ENCODE measurements at regions not wholly inside any gene's neighbourhood (a gene's known extent, or its start where the extent isn't known, plus 50 kb on each side); places are given as distances from the start of the nearest gene placed in this dataset.
"Not testable (repeated sequence)": the region's sequence is repeated elsewhere in the genome, so short reads cannot be mapped to it uniquely, and the experiment has no call there.

DNA sequence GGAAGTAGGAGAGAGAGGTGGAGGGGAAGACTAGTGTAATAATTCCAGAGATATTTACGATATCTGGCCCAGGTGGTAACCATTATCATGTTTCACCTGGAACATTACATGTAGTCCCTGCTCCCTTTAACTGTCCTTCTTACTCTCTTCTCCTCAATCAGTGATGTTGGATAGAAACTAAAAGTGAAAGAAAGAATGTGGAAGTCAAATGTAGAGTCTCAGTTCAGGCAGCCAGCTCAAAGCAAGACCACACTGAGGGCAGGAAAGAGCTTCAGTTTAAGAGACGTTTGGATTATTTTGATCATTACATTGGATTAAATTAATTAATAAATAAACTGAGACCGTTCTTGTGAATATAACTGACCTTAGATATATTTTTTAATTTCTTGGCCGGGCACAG, 594.4 kb downstream of the FLRT2 start:
- no peak for FAIRE-seq
- no peak for DNase-seq (ENCODE audit: low spot score)

DNA sequence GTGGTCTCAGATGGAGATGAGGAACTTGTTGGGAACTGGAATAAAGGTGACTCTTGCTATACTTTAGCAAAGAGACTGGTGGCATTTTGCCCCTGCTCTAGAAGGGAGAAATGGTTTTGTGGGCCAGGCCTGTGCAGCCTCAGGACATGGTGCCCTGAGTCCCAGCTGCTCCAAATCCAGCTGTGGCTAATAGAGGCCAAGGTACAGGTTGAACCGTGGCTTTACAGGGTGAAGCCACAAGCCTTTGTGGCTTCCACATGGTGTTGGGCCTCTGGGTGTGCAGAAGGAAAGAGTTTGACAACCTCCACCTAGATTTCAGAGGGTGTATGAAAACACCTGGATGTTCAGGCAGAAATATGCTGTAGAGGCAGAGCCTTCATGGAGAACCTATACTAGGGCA, 586.0 kb downstream of the FLRT2 start:
- no peak for DNase-seq (ENCODE audit: low spot score)
- FAIRE-seq: no peak

DNA sequence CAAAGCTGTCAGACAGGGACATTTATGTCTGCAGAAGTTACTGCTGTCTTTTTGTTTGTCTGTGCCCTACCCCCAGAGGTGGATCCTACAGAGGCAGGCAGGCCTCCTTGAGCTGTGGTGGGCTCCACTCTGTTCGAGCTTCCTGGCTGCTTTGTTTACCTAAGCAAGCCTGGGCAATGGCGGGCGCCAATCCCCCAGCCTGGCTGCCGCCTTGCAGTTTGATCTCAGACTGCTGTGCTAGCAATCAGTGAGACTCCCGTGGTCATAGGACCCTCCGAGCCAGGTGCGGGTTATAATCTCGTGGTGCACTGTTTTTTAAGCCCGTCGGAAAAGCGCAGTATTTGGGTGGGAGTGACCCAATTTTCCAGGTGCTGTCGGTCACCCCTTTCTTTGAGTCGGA, 580.9 kb downstream of the FLRT2 start:
- FAIRE-seq; DNase-seq (ENCODE audit: low spot score): not testable (repeated sequence)

DNA sequence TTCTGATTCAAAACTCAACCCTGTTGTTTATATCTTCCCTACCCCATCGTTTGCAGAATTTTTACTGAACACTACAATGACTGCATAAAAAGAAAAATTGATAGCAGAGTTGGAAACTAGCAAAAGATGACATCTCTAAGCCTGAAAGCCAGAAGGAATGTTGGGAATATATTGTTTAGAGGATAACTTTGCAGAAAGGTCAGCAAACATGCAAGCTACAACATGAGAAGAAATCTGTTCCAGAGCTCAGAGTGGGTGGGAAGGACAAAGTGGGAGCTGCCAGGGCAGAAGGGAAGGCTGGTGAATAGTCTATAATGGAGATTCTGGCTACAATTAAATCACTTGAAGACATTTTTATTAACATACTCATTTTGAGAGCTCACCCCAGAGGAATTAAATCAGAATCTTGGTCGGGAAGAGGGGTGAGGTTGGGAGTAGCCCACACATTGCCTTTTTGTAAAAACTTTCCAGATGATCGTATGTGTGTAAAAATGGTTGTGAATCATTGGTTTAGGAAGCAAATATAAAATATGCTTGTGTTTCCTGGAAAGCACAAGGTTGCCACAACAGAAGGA, 574.8 kb downstream of the FLRT2 start:
- FAIRE-seq (no peak), DNase-seq (ENCODE audit: low spot score) (no peak)

DNA sequence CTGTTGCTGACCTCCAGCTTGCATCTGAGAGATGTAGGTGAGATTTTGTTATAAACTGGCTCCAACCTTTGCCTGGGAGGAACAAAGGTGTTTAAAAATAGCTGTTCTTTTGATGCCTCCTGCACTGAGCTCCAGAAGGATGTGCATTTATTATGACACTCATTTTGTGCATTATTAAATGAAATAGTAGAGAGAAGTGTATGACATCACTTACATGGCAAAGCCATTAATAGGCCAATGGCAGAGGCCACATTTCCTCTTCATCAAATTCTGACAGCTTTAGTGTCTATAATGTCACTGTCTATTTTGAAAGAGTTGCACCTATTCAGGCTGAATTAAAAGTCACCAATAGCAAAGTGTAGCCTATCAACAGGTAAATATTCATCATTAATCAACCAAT, 564.6 kb downstream of the FLRT2 start:
- FAIRE-seq: no peak
- no peak for DNase-seq (ENCODE audit: low spot score)

DNA sequence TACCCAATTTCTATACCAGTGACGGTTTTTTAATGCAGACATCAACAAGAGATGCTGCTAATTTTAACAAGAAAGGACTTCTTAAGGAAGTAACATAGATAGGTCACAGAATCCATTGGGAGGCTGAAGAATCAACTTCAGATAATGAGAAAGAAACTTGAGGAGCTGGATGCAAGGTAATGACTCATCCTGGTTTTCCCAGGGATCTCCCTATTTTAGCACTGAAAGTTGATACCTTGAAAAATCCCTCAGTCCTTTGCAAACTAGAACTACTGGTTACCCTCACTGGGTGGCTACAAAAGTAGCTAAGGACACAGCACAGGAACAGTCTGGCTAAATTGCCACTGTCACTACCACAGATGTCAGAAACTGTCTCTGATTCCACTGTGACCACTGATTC, 561.9 kb downstream of the FLRT2 start:
- FAIRE-seq: no peak
- DNase-seq (ENCODE audit: low spot score): no peak

DNA sequence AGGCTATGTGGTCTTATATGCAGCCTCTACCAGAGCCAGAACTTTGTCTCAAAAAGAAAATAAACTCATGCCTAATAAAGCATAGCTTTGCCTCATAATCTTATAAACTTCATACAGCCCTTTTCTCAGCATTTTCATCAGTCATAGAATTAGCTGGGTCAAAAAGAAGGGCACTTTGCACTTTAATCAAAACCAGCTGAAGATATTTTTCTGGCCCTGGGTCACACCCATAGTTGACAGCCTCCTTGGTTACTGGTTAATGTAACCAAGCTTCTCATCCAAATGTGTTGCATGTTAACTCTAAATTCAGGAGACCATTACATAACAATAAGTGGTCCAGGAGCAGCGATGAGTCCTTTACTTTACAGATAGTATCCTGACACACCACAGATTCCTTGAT, 558.2 kb downstream of the FLRT2 start:
- FAIRE-seq: no peak
- no peak for DNase-seq (ENCODE audit: low spot score)

DNA sequence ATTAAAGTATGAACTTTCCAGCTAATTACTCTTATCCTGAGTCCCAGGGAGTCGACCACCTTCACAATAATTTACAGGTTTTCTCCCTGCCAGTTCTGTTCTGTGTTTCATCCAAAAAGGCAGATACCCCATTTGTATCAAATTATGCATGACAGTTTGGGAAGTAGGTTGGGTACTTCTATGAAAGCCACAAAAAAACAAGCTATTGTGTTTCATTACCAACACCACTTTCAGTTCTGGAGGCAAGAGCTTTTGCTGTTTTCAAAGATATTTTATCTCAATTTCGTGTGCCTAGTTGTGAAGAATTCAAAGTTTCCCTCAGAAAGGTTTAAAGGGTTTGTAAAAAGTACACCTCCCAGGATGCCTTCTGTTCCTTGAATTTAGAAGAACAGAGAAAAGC, 557.4 kb downstream of the FLRT2 start:
- no peak for DNase-seq (ENCODE audit: low spot score)
- FAIRE-seq: no peak

DNA sequence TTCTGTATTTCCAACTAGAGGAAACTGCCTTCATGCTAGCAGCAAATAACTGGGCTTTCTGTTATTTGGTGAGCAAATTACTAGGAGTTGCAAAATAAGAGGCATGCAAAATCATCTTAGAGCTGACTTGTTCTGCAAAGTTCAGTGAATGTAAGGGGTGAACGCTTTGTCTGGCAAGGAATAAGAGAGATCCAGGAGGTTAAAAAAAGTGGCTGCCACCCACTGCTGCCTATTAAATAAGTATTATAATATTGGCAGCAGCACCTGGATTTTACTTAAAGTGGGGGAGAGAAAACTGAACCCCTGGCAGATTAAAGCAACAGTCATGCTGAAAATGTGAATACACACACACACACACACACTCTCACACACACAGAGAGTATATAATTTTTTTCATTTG, 557.0 kb downstream of the FLRT2 start:
- DNase-seq (ENCODE audit: low spot score): no peak
- no peak for FAIRE-seq

DNA sequence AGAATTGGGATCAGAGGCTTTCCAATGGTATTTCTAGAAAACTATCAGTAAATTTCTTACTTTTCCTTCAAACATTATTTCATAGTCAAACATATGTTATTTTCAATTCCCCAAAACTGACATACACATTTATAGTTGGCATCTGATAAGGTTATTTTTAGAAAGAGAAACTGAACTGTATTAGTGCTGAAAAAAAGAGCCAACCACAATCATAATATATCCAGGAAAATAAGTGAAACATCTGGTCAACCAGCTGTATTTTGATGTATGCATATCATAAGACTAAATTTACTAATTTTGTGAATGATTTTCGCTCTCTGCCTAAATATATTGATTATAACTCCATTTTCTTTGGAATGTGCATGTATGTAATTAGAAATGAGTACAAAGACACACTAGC, 554.2 kb downstream of the FLRT2 start:
- DNase-seq (ENCODE audit: low spot score): no peak
- FAIRE-seq: no peak

DNA sequence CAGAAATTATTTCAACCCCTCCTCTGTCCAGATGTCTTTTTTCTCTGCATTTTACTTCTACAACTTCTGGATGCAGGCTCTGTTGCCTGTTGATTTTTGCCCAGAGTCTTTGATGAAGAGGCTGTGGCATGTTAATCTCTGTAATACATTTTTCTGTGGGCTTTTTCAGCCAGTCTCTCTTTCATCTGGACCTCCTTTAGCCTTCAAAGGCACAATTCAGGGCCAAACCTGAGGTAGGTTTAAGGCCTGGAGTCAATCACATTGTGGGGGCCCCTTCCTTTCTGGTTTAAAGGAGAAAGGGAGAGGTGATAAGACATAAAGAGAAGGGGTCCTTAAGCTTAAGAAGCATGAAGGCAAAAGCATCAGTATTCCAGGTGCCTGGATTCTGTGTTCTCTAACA, 553.7 kb downstream of the FLRT2 start:
- DNase-seq (ENCODE audit: low spot score) (no peak), FAIRE-seq (no peak)

DNA sequence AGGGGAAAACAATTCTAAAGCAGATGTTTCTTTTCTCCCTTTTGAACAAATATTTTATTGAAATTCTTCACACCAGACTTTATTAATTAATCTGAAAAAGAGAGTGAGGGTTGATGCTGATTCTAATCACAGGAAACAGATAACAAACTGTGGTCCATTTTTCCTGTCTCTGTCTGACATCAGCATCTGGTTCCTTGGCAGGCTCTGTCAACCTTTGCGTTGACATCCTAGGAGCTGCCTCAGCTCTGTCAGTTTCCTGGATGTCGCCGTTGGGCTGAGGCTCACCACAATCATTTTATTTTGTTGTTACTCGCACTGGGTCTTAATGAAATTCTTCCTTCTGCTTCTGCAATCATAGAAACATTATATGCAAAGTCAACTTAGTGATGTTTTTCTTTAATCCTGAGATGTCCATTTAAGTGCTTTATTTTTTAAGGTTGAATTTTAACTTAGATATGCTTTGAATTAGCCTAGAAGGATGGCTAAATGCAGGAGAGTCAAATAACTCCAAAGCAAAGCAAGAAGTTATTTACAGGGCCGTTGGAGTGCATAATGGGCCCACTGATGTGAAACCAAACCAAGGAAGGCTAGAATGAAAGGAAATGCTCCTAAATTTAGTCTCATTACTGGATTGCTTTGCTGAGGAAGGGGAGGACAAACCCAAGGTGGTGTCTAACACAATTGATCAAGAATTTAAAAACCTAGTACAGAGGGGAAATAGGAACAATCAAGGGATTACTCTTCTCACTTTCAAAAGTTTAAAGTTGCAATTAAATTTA, 542.4 kb downstream of the FLRT2 start:
- no peak for FAIRE-seq
- no peak for DNase-seq (ENCODE audit: low spot score)

DNA sequence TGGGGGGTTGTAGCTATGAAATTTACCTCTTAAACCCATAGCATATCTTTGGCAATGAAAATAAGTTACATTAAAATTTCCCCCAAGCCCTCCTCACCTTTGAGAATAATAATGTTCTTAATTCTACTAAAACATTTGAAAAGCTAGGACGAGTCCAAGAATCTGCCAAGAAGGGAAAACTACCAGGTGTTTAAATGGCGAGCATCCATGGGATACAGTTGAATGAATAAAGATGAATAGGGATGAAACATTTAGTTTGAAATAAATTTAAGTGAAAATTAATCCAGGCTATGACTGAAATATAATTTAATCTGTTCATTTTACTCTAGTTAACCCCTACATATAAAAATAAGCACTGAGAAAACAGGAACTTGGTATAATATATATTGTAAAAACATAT, 536.7 kb downstream of the FLRT2 start:
- FAIRE-seq: no peak

DNA sequence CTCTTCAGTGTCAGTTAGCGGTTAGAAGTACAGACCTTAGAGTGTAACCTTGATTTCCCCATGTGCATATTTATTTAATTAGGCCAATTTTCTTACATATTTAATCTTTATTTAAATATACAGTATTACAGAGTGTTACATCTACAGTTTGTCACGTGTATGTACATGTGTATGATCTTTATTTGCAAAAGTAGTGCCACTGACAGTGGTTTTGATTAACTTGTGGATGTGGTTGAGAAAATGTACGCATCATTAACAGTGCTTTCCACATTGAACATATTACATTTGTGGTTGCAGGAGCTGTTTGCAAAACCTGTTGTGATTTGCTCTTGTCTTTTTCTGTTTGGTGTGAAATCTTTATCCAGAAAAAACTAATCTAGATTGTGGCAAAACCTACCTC, 535.5 kb downstream of the FLRT2 start:
- no peak for FAIRE-seq

More for the DNA sequence above, 536.7 kb downstream of the FLRT2 start:
- DNase-seq (ENCODE audit: low spot score): no peak

DNA sequence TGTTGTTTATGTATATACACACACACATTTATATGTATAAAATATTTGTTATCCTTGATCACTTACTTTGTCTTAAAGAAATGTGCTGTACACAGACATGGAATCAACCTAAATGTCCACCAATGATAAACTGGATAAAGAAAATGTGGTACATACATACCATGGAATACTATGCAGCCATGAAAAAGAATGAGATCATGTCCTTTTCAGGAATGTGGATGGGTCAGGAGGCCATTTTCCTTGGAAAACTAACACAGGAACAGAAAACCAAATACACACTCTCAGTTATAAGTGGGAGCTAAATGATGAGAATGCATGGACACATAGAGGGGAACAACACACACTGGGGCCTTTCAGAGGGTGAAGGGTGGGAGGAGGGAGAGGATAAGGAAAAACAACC, 534.7 kb downstream of the FLRT2 start:
- not testable (repeated sequence) for FAIRE-seq; DNase-seq (ENCODE audit: low spot score)

More for the DNA sequence above, 535.5 kb downstream of the FLRT2 start:
- DNase-seq (ENCODE audit: low spot score): no peak

DNA sequence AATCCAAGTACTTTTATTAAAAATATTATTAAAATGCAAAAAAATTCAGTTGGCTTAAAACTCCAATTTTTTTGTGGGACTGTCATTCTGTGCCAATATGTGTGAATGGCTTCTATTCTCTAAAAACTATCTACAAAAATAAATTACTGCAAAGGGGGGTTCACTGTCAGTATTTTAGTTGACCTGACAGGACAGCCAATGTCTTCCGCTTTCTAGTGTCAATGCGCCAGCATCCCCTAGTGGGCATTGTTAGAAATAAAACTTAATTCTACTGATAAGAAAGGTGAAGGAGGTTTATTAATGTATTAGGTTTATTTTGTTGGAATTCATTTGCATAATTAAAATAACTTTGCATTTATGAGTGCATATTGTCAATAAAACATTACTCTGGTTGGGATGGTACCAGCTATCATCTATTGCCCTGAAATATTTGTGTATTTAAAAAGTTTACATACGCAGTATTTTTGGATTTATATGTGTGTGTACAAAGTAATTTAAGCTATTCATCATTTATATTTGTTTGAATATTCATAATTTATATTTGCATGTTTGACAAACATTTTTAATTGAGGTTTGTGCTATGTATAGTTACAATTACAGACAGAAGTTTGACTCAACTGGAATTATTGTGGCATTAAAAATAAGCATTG, 527.2 kb downstream of the FLRT2 start:
- DNase-seq (ENCODE audit: low spot score): no peak
- FAIRE-seq: no peak

DNA sequence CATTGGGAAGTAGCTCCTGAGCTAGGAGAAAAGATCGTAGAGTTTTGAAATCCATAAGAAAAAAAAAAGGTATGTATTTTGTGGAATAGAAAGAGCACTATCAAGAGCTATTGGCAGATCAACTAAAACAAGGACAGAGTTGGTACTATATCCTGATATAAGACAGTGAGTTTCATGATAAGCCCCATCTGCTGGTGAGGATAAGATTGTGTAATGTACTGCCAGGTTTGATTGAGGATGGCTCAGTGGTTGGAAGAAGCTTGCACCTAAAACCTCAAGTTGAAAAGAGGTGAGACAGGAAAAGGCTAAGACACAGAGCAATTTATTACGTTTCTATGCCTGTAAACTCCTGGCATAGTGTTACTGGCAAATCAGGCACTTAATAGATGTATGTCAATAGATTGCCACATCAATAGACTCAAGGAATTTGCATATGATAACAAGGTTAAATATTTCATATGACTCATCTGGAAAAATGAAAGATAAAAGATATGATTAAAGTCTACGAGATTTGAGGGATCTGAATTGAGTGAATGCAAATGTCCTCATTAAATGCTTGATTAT, 525.6 kb downstream of the FLRT2 start:
- no peak for DNase-seq (ENCODE audit: low spot score)

DNA sequence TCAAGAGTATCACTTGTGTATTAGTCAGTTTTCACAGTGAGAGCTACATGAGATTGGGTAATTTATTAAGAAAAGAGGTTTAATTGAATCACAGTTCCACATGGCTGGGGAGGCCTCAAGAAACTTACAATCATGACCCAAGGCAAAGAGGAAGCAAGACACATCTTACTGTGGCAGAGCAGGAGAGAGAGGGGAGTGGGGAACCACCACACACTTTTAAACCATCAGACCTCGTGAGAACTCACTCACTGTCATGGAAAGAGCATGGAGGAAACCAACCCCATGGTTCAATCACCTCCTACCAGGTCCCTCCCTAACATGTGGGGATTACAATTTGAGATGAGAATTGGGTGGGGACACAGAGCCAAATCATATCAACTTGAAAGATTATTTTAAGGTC, 522.9 kb downstream of the FLRT2 start:
- FAIRE-seq (no peak), DNase-seq (ENCODE audit: low spot score) (no peak)

More for the DNA sequence above, 525.6 kb downstream of the FLRT2 start:
- FAIRE-seq: no peak

DNA sequence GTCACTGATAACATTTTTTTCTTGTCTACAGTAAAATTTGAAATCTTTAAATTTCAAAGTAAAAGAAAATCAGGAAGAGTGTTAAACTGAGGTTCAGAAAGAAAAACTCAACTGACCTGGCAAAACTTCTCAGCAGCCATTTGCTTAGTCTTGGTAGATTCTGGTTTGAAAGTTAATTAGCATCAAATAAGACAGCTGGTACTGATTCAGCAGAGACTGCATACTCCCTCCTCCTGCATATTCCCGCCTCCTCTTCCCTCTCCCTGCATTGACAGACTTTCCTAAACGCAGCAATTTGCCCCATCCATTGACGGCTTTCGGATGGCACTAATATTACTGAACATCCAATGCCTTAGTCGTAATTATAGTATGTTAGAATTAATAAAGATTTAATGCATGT, 520.8 kb downstream of the FLRT2 start:
- FAIRE-seq: no peak
- DNase-seq (ENCODE audit: low spot score): no peak

DNA sequence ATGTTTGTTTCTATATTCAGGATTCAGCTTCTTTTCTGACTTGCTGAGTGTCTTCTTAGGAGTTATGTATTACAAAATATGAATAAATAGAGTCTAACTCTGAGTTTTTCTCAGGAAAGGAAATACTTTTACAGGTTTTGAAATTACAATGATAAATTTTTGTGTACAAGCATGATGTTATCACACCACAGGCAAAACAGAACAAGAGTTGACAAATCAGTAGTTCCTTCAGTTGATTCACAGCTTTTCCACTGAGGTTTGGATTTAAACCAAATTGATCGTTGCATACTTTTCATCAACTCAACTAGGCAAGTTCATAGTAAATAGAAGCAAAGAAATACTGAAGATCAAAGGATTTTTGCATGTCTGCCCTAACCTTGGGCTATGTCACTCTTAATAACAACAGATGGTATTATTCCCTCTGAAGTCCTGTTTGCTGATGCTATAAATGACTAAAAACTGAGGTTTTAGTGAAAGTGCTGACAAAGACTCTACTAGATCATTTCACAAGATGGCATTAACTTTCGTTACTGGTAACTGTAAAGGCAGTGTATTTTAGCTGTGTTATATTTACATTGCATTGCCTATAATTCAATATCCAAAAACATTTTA, 520.2 kb downstream of the FLRT2 start:
- DNase-seq (ENCODE audit: low spot score): no peak
- no peak for FAIRE-seq

DNA sequence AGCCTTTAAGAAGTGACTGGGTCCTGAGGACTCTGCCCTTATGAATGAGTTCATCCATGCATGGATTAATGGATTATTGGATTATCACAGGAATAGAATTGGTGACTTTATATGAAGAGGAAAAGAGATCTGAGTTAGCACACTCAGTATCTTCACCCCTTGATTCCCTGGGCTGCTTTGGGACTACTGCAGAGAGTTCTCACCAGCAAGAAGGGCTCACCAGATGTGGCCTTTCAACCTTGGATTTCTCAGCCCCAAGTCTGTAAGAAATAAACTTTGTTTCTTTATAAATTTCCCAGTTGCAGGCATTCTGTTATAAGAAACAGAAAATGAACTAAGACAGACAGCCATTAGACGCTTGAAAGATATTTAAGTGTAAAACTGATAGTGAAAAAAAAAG, 509.2 kb downstream of the FLRT2 start:
- FAIRE-seq (no peak), DNase-seq (ENCODE audit: low spot score) (no peak)
